ENCODE measurements at regions not wholly inside any gene's neighbourhood (a gene's known extent, or its start where the extent isn't known, plus 50 kb on each side); places are given as distances from the start of the nearest gene placed in this dataset.

DNA sequence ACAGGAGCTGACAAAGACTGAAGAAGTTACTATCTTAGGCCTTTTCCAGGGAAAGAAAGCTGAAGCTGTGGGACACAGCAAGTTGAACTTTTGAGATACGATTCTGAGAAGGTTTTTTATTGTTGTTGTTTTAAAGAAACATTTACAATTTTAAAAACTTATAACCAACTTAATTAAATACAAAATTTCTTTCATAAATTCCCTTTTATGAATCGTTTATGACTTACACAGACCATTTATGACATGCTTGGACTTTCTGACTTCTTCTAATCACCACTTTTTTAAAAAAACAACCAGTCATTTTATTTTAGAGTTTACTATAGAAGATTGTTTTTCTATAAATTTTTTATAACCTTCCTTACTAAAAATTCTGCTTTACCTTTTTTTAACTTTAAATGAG is 68.7 kb downstream of the DHRS2 start:
- TF ChIP-seq, protein P1, sequence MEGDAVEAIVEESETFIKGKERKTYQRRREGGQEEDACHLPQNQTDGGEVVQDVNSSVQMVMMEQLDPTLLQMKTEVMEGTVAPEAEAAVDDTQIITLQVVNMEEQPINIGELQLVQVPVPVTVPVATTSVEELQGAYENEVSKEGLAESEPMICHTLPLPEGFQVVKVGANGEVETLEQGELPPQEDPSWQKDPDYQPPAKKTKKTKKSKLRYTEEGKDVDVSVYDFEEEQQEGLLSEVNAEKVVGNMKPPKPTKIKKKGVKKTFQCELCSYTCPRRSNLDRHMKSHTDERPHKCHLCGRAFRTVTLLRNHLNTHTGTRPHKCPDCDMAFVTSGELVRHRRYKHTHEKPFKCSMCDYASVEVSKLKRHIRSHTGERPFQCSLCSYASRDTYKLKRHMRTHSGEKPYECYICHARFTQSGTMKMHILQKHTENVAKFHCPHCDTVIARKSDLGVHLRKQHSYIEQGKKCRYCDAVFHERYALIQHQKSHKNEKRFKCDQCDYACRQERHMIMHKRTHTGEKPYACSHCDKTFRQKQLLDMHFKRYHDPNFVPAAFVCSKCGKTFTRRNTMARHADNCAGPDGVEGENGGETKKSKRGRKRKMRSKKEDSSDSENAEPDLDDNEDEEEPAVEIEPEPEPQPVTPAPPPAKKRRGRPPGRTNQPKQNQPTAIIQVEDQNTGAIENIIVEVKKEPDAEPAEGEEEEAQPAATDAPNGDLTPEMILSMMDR (IDR thresholded peaks at IDR 0.05) = no peak
- no peak for TF ChIP-seq POLR2A (IDR thresholded peaks at IDR 0.05)
